ENCODE measurements at regions not wholly inside any gene's neighbourhood (a gene's known extent, or its start where the extent isn't known, plus 50 kb on each side); places are given as distances from the start of the nearest gene placed in this dataset.

- TF ChIP-seq, protein P1, sequence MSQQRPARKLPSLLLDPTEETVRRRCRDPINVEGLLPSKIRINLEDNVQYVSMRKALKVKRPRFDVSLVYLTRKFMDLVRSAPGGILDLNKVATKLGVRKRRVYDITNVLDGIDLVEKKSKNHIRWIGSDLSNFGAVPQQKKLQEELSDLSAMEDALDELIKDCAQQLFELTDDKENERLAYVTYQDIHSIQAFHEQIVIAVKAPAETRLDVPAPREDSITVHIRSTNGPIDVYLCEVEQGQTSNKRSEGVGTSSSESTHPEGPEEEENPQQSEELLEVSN (IDR thresholded peaks at IDR 0.05; ENCODE audit: borderline replicate concordance in 1 of 2, extremely low read depth in 1 of 2, insufficient read depth in 1 of 2, insufficient read length in 1 of 2, low read depth in 1 of 2, low read length in 1 of 2, poor library complexity in 1 of 2, severe bottlenecking in 1 of 2) = no peak
- TF ChIP-seq SMARCA4 (IDR thresholded peaks at IDR 0.05) (peak; percentile 99), ZNF24 (IDR thresholded peaks at IDR 0.05) (no peak), CBX8 (IDR thresholded peaks at IDR 0.05; ENCODE audit: borderline replicate concordance, extremely low read depth, low read depth, low read length, poor library complexity, severe bottlenecking) (no peak), MXI1 (IDR thresholded peaks at IDR 0.05; ENCODE audit: low read depth, low read length) (0 out of 2 replicates have a peak, but pooled peaks have one; percentile 35), HDAC2 (IDR thresholded peaks at IDR 0.05) (peak; percentile 98), ZEB2 (IDR thresholded peaks at IDR 0.05) (peak; percentile 75), PTTG1 (tag; IDR thresholded peaks at IDR 0.05; ENCODE audit: low read depth) (no peak), CC2D1A (IDR thresholded peaks at IDR 0.05) (peak; percentile 87), RUNX1 (IDR thresholded peaks at IDR 0.05; ENCODE audit: low read depth) (no peak; the same call in 1 of the 2 replicates), RBM22 (IDR thresholded peaks at IDR 0.05; ENCODE audit: low read depth, low read length, poor library complexity, severe bottlenecking) (no peak), TRIM28 (IDR thresholded peaks at IDR 0.05) (0 out of 2 replicates have a peak, but pooled peaks have one; percentile 38), CTBP1 (IDR thresholded peaks at IDR 0.05; ENCODE audit: borderline replicate concordance) (peak; percentile 99), TAL1 (IDR thresholded peaks at IDR 0.05) (peak; percentile 77), JUNB (CRISPR knock-in tag; conservative IDR thresholded peaks at IDR 0.05) (peak; percentile 94), ATF1 (CRISPR knock-in tag; IDR thresholded peaks at IDR 0.05) (no peak), ATF1 (tag; IDR thresholded peaks at IDR 0.05) (peak; percentile 74), EHMT2 (IDR thresholded peaks at IDR 0.05) (peak; percentile 78; the same call in 1 of the 2 replicates), ARID3A (IDR thresholded peaks at IDR 0.05; ENCODE audit: borderline replicate concordance, low read depth, low read length) (peak; percentile 93), RAD51 (IDR thresholded peaks at IDR 0.05; ENCODE audit: borderline replicate concordance, low read depth) (peak; percentile 31; the same call in 1 of the 2 replicates)
- TF ChIP-seq, protein P2, sequence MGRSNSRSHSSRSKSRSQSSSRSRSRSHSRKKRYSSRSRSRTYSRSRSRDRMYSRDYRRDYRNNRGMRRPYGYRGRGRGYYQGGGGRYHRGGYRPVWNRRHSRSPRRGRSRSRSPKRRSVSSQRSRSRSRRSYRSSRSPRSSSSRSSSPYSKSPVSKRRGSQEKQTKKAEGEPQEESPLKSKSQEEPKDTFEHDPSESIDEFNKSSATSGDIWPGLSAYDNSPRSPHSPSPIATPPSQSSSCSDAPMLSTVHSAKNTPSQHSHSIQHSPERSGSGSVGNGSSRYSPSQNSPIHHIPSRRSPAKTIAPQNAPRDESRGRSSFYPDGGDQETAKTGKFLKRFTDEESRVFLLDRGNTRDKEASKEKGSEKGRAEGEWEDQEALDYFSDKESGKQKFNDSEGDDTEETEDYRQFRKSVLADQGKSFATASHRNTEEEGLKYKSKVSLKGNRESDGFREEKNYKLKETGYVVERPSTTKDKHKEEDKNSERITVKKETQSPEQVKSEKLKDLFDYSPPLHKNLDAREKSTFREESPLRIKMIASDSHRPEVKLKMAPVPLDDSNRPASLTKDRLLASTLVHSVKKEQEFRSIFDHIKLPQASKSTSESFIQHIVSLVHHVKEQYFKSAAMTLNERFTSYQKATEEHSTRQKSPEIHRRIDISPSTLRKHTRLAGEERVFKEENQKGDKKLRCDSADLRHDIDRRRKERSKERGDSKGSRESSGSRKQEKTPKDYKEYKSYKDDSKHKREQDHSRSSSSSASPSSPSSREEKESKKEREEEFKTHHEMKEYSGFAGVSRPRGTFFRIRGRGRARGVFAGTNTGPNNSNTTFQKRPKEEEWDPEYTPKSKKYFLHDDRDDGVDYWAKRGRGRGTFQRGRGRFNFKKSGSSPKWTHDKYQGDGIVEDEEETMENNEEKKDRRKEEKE (IDR thresholded peaks at IDR 0.05; ENCODE audit: borderline replicate concordance in 1 of 2, control insufficient read depth in 1 of 2, low read depth in 2 of 2, low read length in 1 of 2) = no peak
- TF ChIP-seq, protein P3, sequence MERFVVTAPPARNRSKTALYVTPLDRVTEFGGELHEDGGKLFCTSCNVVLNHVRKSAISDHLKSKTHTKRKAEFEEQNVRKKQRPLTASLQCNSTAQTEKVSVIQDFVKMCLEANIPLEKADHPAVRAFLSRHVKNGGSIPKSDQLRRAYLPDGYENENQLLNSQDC (CRISPR knock-in tag; IDR thresholded peaks at IDR 0.05) = no peak
Measured at GRCh38 chr15:36428102-36428845, 151.2 kb upstream of the CDIN1 start (continued).
